Ureter (tissue), 1 donor: ENCODE measurements at regions not wholly inside any gene's neighbourhood (a gene's known extent, or its start where the extent isn't known, plus 50 kb on each side); places are given as distances from the start of the nearest gene placed in this dataset.

Source experiments
- DNase-seq: peaks from one replicate; pipeline ENCODE4 v3.0.0-alpha.2; 2020; ENCODE audit warnings: low spot score
- donor health status: DM: yes; HTN: yes; CAD: no.

DNA sequence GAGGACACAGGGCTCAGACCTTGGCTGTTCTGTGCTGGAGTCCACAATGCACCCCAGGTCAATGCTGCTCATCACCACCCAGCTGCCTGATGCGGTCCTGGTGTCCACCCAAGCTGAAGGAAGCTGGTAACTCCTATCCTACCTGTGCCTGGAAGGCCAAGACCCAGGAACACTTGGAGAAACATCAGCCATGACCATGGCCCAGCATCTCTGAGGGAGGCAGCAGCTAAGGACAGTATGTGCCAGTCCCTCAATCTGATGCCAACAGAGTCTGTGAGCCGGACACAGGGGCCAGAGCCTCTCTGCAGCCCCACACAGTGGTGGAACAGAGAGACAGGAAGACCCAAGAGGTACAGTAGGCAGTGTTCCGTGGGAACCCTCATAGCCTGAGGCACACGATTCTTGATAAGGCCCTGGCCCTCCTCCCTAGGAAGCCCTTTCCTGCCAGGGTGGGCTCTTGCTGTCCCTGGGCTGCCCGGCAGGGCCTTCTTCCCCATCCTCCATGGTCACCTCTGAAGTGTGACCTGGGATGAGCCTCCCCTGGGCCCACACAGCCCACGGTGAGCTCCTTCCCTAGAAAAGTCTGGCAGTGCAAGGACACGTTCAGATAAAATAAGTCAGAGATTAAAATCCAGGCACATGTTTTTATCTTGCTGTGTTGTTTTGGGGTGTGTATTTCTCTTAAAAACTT is 170.7 kb downstream of the THBS2 start:
- no peak for DNase-seq

- DNase-seq: no peak
Observed at GRCh38 chr6:169082093-169082492, 171.6 kb downstream of the THBS2 start.

GRCh38 chr6:169081248-169081647 is 172.4 kb downstream of the THBS2 start:
- no peak for DNase-seq

DNA sequence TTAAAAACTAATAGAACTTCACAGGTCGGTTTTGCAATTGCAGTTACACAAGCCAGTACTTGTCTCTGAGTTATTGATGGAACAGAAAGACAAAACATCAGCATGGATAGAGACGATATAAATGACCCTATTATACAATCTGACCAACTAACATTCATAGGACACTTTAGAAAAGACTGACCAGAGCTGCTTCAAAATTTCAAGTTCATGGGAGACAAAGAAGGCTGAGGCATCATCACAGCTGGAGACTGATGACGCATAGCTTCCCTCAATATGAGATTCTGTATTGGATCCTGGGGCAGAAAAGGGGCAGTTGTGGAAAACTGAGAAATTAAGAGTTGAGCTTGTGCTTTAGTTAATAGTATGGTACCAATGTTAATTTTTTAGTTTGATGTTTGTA is 174.0 kb downstream of the THBS2 start:
- no peak for DNase-seq

DNA sequence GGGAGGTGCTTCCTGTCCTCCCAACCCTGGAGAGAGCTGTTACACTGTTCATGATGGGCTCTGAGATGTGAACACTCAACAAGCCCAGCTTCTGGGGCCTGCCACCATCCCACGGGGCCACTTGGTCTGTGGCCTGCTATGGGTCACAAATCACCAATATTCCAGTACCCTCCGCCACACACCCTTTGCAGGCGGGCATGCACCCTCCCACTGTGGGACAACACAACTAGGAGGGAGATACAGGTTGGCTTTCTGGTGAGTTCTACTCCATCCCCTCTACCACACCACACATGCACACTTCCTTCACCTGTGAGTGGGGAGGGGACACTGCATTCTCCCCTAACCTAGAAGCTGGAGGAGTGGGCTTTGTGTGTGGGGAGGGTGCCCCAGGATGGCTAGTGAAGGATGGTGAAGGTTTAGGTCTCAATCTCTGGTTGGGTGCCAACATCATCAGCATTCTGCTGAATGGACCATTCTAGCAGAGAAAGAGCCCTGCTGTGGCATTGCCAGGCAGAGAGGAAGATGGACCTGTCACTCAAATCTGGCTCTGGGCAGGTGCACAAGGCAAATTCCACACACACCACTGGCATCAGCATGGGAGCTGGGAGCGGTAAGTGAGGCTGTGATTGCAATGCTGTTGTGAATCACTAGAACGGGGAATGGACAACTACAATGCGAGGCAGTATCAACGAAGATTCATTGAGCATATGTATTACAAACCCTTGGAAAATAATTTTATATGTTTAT is 175.1 kb downstream of the THBS2 start:
- DNase-seq: no peak

GRCh38 chr6:169075915-169076654 is 177.6 kb downstream of the THBS2 start:
- DNase-seq: no peak

DNA sequence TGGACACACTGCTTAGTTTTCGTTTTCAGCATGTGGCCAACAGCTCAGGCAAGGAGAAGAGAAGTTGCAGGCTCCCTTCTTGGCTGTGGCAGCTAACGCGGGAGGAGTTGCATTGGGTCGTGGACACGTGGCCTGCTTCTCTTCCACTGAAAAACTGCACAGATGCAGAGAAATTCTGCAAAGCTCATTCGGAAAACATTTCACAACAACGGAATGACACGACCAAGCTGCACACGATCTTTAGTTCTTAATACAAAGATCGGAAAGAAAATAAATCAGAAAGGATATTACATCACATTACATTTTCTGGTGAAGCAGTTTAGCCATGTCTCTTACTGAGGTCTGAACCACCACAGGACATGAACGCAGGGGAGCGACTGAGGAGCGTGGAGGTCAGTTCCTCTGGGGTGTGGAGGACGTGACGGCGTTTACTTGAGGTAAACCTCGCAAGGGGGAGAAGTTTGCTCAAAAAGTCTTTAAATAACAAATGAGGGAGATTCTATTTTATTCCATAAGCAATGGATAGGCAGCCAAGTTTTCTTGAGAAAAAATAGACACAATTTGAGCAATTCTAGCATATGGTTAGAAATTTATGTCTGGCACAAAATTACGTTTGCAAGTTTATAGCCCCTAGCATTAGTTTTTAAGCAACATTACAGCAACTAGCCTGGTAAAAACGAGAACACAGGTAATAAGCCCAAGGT is 178.3 kb downstream of the THBS2 start:
- peak; percentile 73 for DNase-seq

DNA sequence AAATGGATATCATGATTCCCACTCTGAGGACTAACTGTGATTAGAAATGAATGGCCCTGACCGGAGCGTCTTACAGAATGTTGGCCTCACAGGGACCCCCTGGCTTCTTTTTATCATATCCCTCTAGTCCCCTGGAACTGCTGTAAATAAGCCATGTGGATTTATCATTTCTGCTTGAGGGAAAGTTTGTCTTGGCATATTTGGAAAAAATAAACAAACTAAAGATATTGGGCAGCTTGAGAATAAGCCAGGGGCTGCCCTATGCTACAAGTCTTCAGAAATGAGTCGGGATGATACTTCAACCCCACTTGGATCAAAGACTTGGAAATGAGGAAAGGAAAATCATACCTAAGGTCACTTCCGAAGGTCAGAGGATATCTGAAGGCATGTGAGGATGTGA is 179.1 kb downstream of the THBS2 start:
- DNase-seq: no peak

GRCh38 chr6:169073311-169073710 is 180.3 kb downstream of the THBS2 start:
- DNase-seq: no peak

GRCh38 chr6:169072127-169073042 is 181.3 kb downstream of the THBS2 start:
- no peak for DNase-seq

- no peak for DNase-seq
Observed at GRCh38 chr6:169071394-169071793, 182.3 kb downstream of the THBS2 start.

- peak; percentile 72 for DNase-seq
Observed at GRCh38 chr6:169070506-169071176, 183.0 kb downstream of the THBS2 start.

GRCh38 chr6:169069356-169069755 is 184.3 kb downstream of the THBS2 start:
- no peak for DNase-seq

GRCh38 chr6:169064194-169064593 is 189.5 kb downstream of the THBS2 start:
- DNase-seq: no peak

DNA sequence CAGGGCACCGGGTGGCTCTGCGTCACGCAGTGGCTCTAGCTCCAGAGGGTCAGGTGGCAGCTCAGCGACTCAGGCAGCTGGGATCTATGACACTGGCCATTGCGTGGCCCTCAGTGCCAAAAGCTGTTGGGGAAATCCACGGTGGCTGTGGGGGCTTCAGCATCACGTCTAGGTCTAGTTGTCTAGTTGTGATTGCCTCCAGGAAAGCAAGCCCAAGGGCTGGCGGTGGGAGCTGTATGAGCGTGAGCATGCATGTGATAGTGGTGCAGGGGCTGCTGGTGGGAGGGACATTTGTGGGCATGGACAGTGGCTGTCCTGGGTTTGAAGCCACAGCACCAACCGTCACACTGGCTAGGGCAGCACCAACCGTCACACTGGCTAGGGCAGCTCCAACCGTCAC is 191.4 kb downstream of the THBS2 start:
- no peak for DNase-seq

- no peak for DNase-seq
Observed at GRCh38 chr6:169058634-169059033, 195.0 kb downstream of the THBS2 start.

GRCh38 chr6:169052462-169052861 is 201.2 kb downstream of the THBS2 start:
- DNase-seq: no peak

DNA sequence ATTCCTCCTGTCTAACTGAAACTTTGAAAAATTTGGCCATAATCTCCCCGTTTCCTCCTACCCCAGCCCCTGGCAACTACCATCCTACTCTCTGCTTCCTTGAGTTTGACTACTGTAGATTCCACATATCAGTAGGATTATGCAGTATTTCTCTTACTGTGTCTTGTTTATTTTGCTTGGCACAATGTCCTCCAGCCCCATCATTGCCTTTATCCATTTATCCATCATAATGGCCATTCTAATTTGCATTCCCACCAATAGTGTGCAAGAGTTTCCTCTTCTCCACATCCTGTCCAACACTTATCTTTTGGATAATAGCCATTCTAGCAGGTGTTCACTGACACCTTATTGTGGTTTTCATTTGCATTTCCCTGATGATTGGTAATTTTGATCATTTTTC is 202.3 kb downstream of the THBS2 start:
- DNase-seq: no peak

- DNase-seq: no peak
Observed at GRCh38 chr6:169048865-169049205, 204.8 kb downstream of the THBS2 start.

- no peak for DNase-seq
Observed at GRCh38 chr6:169048185-169048864, 205.3 kb downstream of the THBS2 start.
